HUES48 (cell line): ENCODE measurements at regions not wholly inside any gene's neighbourhood (a gene's known extent, or its start where the extent isn't known, plus 50 kb on each side); places are given as distances from the start of the nearest gene placed in this dataset.

Experiments
- H3K27ac ChIP-seq: one replicate; pipeline ENCODE4 v1.7.0; 2013; ENCODE audit warnings: low read depth, low read length, inconsistent platforms
- H3K27me3 ChIP-seq: 2 replicates; pipeline ENCODE4 v1.6.1; 2013; ENCODE audit warnings: mild to moderate bottlenecking, low read length; ENCODE audit not compliant: control insufficient read depth, insufficient read depth
- H3K36me3 ChIP-seq: 2 replicates; pipeline ENCODE4 v1.6.1; 2013; ENCODE audit warnings: low read length; ENCODE audit not compliant: control insufficient read depth, insufficient read depth
- H3K4me1 ChIP-seq: 2 replicates; pipeline ENCODE4 v1.6.1; 2013; ENCODE audit warnings: mild to moderate bottlenecking, low read length; ENCODE audit not compliant: control insufficient read depth, insufficient read depth
- H3K4me3 ChIP-seq: 2 replicates; pipeline ENCODE4 v1.5.1; 2013; ENCODE audit warnings: mild to moderate bottlenecking, low read depth, low read length
- H3K9ac ChIP-seq: 2 replicates; pipeline ENCODE4 v1.6.1; 2013; ENCODE audit warnings: mild to moderate bottlenecking, low read depth, low read length, moderate library complexity
- H3K9me3 ChIP-seq: 2 replicates; pipeline ENCODE4 v1.6.1; 2013; ENCODE audit warnings: low read length; ENCODE audit not compliant: control insufficient read depth, insufficient read depth

- H3K4me3 ChIP-seq: no peak overlapping the region
- H3K9ac ChIP-seq: no peak overlapping the region
- no peaks in the 10 kb centered on the region for H3K4me1 ChIP-seq
- no peaks in the 10 kb centered on the region for H3K36me3 ChIP-seq
- H3K27me3 ChIP-seq: no peaks in the 10 kb centered on the region
- H3K27ac ChIP-seq: no peak overlapping the region
- no peaks in the 10 kb centered on the region for H3K9me3 ChIP-seq
These were observed 133.1 kb upstream of the MAP1B start for GRCh38 chr5:71974165-71974564.

- Histone ChIP-seq H3K9me3 (no peaks in the 10 kb centered on the region), H3K4me3 (no peak overlapping the region), H3K36me3 (no peaks in the 10 kb centered on the region), H3K4me1 (no peaks in the 10 kb centered on the region), H3K9ac (no peak overlapping the region), H3K27ac (no peak overlapping the region), H3K27me3 (no peaks in the 10 kb centered on the region)
These were observed 132.7 kb upstream of the MAP1B start for GRCh38 chr5:71974622-71975021.

- no peak overlapping the region for H3K9ac ChIP-seq
- H3K4me3 ChIP-seq: no peak overlapping the region
- no peaks in the 10 kb centered on the region for H3K27me3 ChIP-seq
- H3K9me3 ChIP-seq: peaks cover 3% of the 10 kb centered on the region; the same call in 1 of the 2 replicates
- H3K4me1 ChIP-seq: no peaks in the 10 kb centered on the region
- H3K27ac ChIP-seq: no peak overlapping the region
- H3K36me3 ChIP-seq: no peaks in the 10 kb centered on the region
These were observed 130.8 kb upstream of the MAP1B start for GRCh38 chr5:71976449-71976848.

GRCh38 chr5:71977311-71977710, 130.0 kb upstream of the MAP1B start:
- Histone ChIP-seq H3K27ac (no peak overlapping the region), H3K27me3 (no peaks in the 10 kb centered on the region), H3K9me3 (peaks cover 3% of the 10 kb centered on the region; the same call in 1 of the 2 replicates), H3K4me1 (no peaks in the 10 kb centered on the region), H3K9ac (no peak overlapping the region), H3K4me3 (no peak overlapping the region), H3K36me3 (no peaks in the 10 kb centered on the region)

- no peak overlapping the region for H3K27ac ChIP-seq
- no peak overlapping the region for H3K9ac ChIP-seq
- no peaks in the 10 kb centered on the region for H3K4me1 ChIP-seq
- no peaks in the 10 kb centered on the region for H3K36me3 ChIP-seq
- no peaks in the 10 kb centered on the region for H3K27me3 ChIP-seq
- H3K9me3 ChIP-seq: peaks cover 3% of the 10 kb centered on the region; the same call in 1 of the 2 replicates
- no peak overlapping the region for H3K4me3 ChIP-seq
These were observed 129.1 kb upstream of the MAP1B start for GRCh38 chr5:71978216-71978615.

GRCh38 chr5:71982717-71983395, 124.4 kb upstream of the MAP1B start:
- H3K4me3 ChIP-seq: no peak overlapping the region
- H3K9me3 ChIP-seq: peaks cover 3% of the 10 kb centered on the region; the same call in 1 of the 2 replicates
- H3K27ac ChIP-seq: no peak overlapping the region
- no peaks in the 10 kb centered on the region for H3K36me3 ChIP-seq
- no peaks in the 10 kb centered on the region for H3K4me1 ChIP-seq
- no peaks in the 10 kb centered on the region for H3K27me3 ChIP-seq
- no peak overlapping the region for H3K9ac ChIP-seq

GRCh38 chr5:71986101-71986500, 121.2 kb upstream of the MAP1B start:
- Histone ChIP-seq H3K4me1 (no peaks in the 10 kb centered on the region), H3K27ac (no peak overlapping the region), H3K4me3 (no peak overlapping the region), H3K36me3 (no peaks in the 10 kb centered on the region), H3K9me3 (peaks cover 3% of the 10 kb centered on the region; the same call in 1 of the 2 replicates), H3K9ac (no peak overlapping the region), H3K27me3 (no peaks in the 10 kb centered on the region)

- Histone ChIP-seq H3K4me1 (no peaks in the 10 kb centered on the region), H3K4me3 (no peak overlapping the region), H3K9ac (no peak overlapping the region), H3K27me3 (no peaks in the 10 kb centered on the region), H3K36me3 (no peaks in the 10 kb centered on the region), H3K27ac (no peak overlapping the region), H3K9me3 (no peaks in the 10 kb centered on the region)
These were observed 118.5 kb upstream of the MAP1B start for GRCh38 chr5:71988808-71989207.

- Histone ChIP-seq H3K4me1 (no peaks in the 10 kb centered on the region), H3K9ac (no peak overlapping the region), H3K36me3 (no peaks in the 10 kb centered on the region), H3K9me3 (no peaks in the 10 kb centered on the region), H3K4me3 (no peak overlapping the region), H3K27ac (no peak overlapping the region), H3K27me3 (no peaks in the 10 kb centered on the region)
These were observed 113.7 kb upstream of the MAP1B start for GRCh38 chr5:71993600-71993999.

- H3K9ac ChIP-seq: no peak overlapping the region
- H3K4me1 ChIP-seq: no peaks in the 10 kb centered on the region
- H3K4me3 ChIP-seq: no peak overlapping the region
- H3K9me3 ChIP-seq: no peaks in the 10 kb centered on the region
- no peak overlapping the region for H3K27ac ChIP-seq
- no peaks in the 10 kb centered on the region for H3K36me3 ChIP-seq
- no peaks in the 10 kb centered on the region for H3K27me3 ChIP-seq
These were observed 110.5 kb upstream of the MAP1B start for GRCh38 chr5:71996789-71997188.

- H3K27me3 ChIP-seq: no peaks in the 10 kb centered on the region
- no peak overlapping the region for H3K9ac ChIP-seq
- H3K27ac ChIP-seq: no peak overlapping the region
- no peak overlapping the region for H3K4me3 ChIP-seq
- no peaks in the 10 kb centered on the region for H3K36me3 ChIP-seq
- H3K9me3 ChIP-seq: no peaks in the 10 kb centered on the region
- H3K4me1 ChIP-seq: no peaks in the 10 kb centered on the region
These were observed 108.5 kb upstream of the MAP1B start for GRCh38 chr5:71998746-71999145.
